HFFc6 (cell line): ENCODE measurements at regions not wholly inside any gene's neighbourhood (a gene's known extent, or its start where the extent isn't known, plus 50 kb on each side); places are given as distances from the start of the nearest gene placed in this dataset.
A peak's percentile ranks its signal among the peaks of the same experiment; 100 is the strongest.

Source experiments
- DNase-seq: peaks from one replicate; pipeline ENCODE4 v3.0.0-alpha.2; 2018
- H3K27ac Mint-ChIP-seq: 2 replicates; pipeline ENCODE4 v1.8.0; 2020; ENCODE audit warnings: mild to moderate bottlenecking, mixed read lengths
- H3K27me3 Mint-ChIP-seq: 2 replicates; pipeline ENCODE4 v1.8.0; 2021; ENCODE audit warnings: mild to moderate bottlenecking, moderate library complexity, mixed read lengths; ENCODE audit not compliant: insufficient read depth
- H3K36me3 Mint-ChIP-seq: 2 replicates; pipeline ENCODE4 v1.8.0; 2021; ENCODE audit warnings: low read depth, mixed read lengths
- H3K4me1 Mint-ChIP-seq: 2 replicates; pipeline ENCODE4 v1.8.0; 2020; ENCODE audit warnings: low read depth, mixed read lengths
- H3K4me3 Mint-ChIP-seq: 2 replicates; pipeline ENCODE4 v1.8.0; 2020; ENCODE audit warnings: mild to moderate bottlenecking, moderate library complexity, mixed read lengths
- H3K9me3 Mint-ChIP-seq: 2 replicates; pipeline ENCODE4 v1.8.0; 2020; ENCODE audit warnings: mild to moderate bottlenecking, mixed read lengths
- TF ChIP-seq, protein P1 (sequence below): fragments of 200-600 bp; sonication (generic); IDR thresholded peaks from 2 replicates; pipeline ENCODE4 v1.5.0; 2021; ENCODE audit warnings: antibody characterized with exemption, mild to moderate bottlenecking

DNA sequence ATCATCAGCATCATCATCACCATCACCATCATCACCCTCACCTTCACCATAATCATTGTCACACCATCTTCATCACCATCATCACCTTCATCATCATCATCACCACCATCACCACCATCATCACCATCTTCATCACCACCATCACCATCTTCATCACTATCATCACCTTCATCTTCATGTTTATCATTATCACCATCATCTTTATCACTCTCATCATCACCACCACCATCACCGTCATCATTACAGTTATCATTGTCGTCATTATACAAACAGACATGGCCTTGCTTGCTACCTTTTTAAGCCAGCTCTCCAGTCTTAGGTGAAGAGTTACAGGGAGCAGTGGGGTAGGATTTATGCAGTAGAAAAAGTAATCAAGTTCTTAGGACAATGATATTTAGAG lies 114.9 kb downstream of the IRF8 start:
- peaks cover 3% of the 10 kb centered on the region; the same call in 1 of the 2 replicates for H3K9me3 Mint-ChIP-seq
- H3K4me3 Mint-ChIP-seq, result no peak overlapping the region
- peaks cover 47% of the 10 kb centered on the region for H3K27me3 Mint-ChIP-seq
- DNase-seq, result no peak
- H3K36me3 Mint-ChIP-seq, result peaks cover 5% of the 10 kb centered on the region; the same call in 1 of the 2 replicates
- no peak overlapping the region for H3K27ac Mint-ChIP-seq
- no peaks in the 10 kb centered on the region for H3K4me1 Mint-ChIP-seq
- TF ChIP-seq, protein P1, sequence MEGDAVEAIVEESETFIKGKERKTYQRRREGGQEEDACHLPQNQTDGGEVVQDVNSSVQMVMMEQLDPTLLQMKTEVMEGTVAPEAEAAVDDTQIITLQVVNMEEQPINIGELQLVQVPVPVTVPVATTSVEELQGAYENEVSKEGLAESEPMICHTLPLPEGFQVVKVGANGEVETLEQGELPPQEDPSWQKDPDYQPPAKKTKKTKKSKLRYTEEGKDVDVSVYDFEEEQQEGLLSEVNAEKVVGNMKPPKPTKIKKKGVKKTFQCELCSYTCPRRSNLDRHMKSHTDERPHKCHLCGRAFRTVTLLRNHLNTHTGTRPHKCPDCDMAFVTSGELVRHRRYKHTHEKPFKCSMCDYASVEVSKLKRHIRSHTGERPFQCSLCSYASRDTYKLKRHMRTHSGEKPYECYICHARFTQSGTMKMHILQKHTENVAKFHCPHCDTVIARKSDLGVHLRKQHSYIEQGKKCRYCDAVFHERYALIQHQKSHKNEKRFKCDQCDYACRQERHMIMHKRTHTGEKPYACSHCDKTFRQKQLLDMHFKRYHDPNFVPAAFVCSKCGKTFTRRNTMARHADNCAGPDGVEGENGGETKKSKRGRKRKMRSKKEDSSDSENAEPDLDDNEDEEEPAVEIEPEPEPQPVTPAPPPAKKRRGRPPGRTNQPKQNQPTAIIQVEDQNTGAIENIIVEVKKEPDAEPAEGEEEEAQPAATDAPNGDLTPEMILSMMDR, result no peak

DNA sequence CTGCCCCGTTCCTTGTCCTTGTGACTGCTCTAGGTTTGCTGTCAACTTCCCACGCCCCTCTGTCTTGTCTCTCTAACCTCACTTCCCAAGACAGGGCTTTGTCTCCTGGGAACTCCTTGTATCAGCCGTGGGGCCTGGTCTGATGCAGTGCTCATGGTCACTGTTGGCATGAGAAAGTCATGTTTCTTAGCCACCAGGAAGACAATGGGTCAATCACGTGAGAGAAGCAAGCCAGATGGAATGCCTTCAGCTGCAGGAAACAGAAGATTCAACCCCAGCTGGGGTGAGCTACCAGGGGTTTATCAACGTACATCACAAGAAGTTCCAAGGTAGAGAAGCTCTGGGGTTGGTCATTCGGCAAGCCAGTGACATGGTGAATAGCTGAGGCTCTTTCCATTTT lies 116.6 kb downstream of the IRF8 start:
- H3K27me3 Mint-ChIP-seq, result peaks cover 51% of the 10 kb centered on the region
- TF ChIP-seq, protein P1, result no peak
- H3K9me3 Mint-ChIP-seq, result peaks cover 18% of the 10 kb centered on the region
- DNase-seq, result no peak
- no peaks in the 10 kb centered on the region for H3K4me1 Mint-ChIP-seq
- peaks cover 16% of the 10 kb centered on the region for H3K36me3 Mint-ChIP-seq
- H3K27ac Mint-ChIP-seq, result no peak overlapping the region
- no peak overlapping the region for H3K4me3 Mint-ChIP-seq

DNA sequence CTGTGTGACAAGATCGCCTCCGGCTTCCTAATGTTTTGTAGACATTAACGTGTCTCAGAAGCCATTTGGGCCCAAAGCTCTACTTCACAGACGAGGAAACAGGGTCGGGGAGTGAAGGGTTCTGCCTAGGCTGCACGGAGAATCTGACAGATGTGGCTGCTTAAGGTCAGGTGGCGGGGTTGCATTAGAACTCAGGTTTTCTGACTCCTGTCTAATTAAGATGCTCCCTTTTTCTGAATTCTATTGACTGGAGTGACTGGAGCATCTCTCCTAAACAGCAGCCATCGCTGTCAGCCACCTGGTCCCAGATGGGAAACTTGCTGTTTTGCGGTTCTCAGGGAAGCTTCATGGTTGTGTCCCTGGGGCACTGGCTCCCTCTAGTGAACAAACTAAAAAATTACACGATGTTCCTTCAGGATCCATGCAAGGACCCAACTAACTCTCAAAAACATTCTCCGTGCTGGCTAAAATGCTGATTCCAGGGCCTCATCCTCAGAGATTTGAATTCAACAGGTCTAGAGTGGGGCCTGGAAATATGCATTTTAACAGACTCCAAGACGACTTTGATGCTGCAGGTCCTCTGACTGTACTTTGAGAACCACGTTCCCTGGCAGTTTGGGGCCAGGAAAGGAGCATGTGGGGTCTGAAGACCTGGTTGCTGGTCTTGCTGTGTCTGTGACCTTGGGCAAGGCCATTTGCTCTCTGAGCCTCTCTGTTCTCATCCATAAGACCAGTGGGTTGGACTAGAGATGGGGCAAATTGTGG lies 117.4 kb downstream of the IRF8 start:
- TF ChIP-seq, protein P1, result peak; percentile 88
- H3K27ac Mint-ChIP-seq, result no peak overlapping the region
- H3K36me3 Mint-ChIP-seq, result peaks cover 16% of the 10 kb centered on the region
- no peak overlapping the region for H3K4me3 Mint-ChIP-seq
- H3K27me3 Mint-ChIP-seq, result peaks cover 49% of the 10 kb centered on the region
- peaks cover 22% of the 10 kb centered on the region for H3K9me3 Mint-ChIP-seq
- H3K4me1 Mint-ChIP-seq, result no peaks in the 10 kb centered on the region
- DNase-seq, result peak; percentile 55

DNA sequence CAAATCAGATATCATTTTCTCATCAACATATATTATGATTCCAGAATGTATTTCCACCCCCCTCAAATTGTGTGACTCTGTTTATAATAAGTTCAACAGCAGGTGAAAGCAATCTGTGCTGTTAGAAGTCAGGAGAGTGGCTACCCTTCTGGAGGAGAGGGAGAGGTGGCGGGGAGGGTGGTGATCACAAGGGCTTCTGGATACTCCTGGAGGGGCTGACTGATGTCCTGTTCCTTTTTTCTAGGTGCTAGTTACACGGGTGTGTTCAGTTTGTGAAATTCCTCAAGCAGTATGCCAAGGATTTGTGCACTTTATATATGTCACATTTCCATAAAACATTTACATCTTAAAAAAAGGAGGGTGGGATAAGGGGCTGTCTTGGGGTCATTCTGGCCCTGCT lies 119.1 kb downstream of the IRF8 start:
- Mint-ChIP-seq H3K4me1 (no peaks in the 10 kb centered on the region), H3K9me3 (peaks cover 22% of the 10 kb centered on the region), H3K36me3 (peaks cover 16% of the 10 kb centered on the region), H3K27ac (no peak overlapping the region), H3K4me3 (no peak overlapping the region), H3K27me3 (peaks cover 56% of the 10 kb centered on the region)
- TF ChIP-seq, protein P1, result no peak
- DNase-seq, result no peak

DNA sequence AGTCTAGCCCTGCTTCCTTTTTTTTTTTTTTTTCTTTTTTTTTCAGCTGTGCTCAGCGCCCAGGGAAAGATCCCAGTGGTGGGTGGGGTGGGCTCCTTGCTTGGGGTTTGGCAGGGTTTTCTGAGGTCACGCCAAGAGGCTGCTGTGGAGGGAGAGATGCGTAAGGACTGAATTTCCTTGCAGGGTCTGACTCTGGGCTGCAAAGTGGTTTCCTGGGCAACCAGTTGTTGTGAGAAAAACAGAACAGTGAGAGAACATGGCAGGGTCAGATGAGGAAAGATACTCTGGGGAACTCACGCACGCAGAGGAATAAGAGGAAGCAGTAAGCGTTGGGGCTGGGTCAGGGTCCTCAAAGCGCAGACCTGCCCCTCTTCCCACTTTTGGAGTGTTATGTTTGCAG lies 119.5 kb downstream of the IRF8 start:
- Mint-ChIP-seq H3K27ac (no peak overlapping the region), H3K4me1 (no peaks in the 10 kb centered on the region), H3K9me3 (peaks cover 26% of the 10 kb centered on the region), H3K27me3 (peaks cover 56% of the 10 kb centered on the region), H3K36me3 (peaks cover 16% of the 10 kb centered on the region), H3K4me3 (no peak overlapping the region)
- TF ChIP-seq, protein P1, result no peak
- peak; percentile 17 for DNase-seq
